ENCODE measurements at regions not wholly inside any gene's neighbourhood (a gene's known extent, or its start where the extent isn't known, plus 50 kb on each side); places are given as distances from the start of the nearest gene placed in this dataset.
"Not testable (repeated sequence)": the region's sequence is repeated elsewhere in the genome, so short reads cannot be mapped to it uniquely, and the experiment has no call there.

GRCh38 chr9:117643288-117643654 lies 60.9 kb upstream of the TLR4 start:
- TF ChIP-seq CTCF (IDR thresholded peaks at IDR 0.05; ENCODE audit: borderline replicate concordance, extremely low read depth, low read length, poor library complexity, severe bottlenecking) = no peak
- no peak for TF ChIP-seq EZH2 (IDR thresholded peaks at IDR 0.05; ENCODE audit: borderline replicate concordance, low read depth, low read length, severe bottlenecking)
- no peak for DNase-seq
- no peak overlapping the region for H2AFZ ChIP-seq (ENCODE audit: low read depth, low read length)

GRCh38 chr9:117642571-117643287 lies 61.5 kb upstream of the TLR4 start:
- not testable (repeated sequence) for H3K4me2 ChIP-seq (ENCODE audit: insufficient read depth, low read length); H3K36me3 ChIP-seq (ENCODE audit: insufficient read depth, low read length); H3K9ac ChIP-seq (ENCODE audit: low read depth, low read length); H2AFZ ChIP-seq (ENCODE audit: low read depth, low read length); H3K27ac ChIP-seq (ENCODE audit: low read length); DNase-seq; ATAC-seq (ENCODE audit: insufficient read depth, low read depth); H3K4me3 ChIP-seq (ENCODE audit: low read depth in 1 of 2, low read length in 2 of 2); H4K20me1 ChIP-seq (ENCODE audit: insufficient read depth, low read length); H3K9me3 ChIP-seq (ENCODE audit: insufficient read depth, low read length, severe bottlenecking); H3K79me2 ChIP-seq (ENCODE audit: insufficient read depth, low read length); H3K27me3 ChIP-seq (ENCODE audit: insufficient read depth, low read length, poor library complexity)
- H3K4me1 ChIP-seq (ENCODE audit: insufficient read depth, low read length) = peaks cover 14% of the 10 kb centered on the region

More at GRCh38 chr9:117643288-117643654, 60.9 kb upstream of the TLR4 start:
- Histone ChIP-seq H3K9me3 (ENCODE audit: insufficient read depth, low read length, severe bottlenecking) (no peaks in the 10 kb centered on the region), H3K79me2 (ENCODE audit: insufficient read depth, low read length) (no peaks in the 10 kb centered on the region), H3K9ac (ENCODE audit: low read depth, low read length) (no peak overlapping the region), H3K4me2 (ENCODE audit: insufficient read depth, low read length) (no peak overlapping the region), H3K4me1 (ENCODE audit: insufficient read depth, low read length) (peaks cover 14% of the 10 kb centered on the region), H3K27me3 (ENCODE audit: insufficient read depth, low read length, poor library complexity) (peaks cover 7% of the 10 kb centered on the region), H4K20me1 (ENCODE audit: insufficient read depth, low read length) (no peaks in the 10 kb centered on the region), H3K27ac (ENCODE audit: low read length) (no peak overlapping the region), H3K4me3 (ENCODE audit: low read depth in 1 of 2, low read length in 2 of 2) (no peak overlapping the region), H3K36me3 (ENCODE audit: insufficient read depth, low read length) (no peaks in the 10 kb centered on the region)
- no peak for ATAC-seq (ENCODE audit: insufficient read depth, low read depth)

GRCh38 chr9:117636681-117637080 lies 67.5 kb upstream of the TLR4 start:
- Histone ChIP-seq H3K79me2 (ENCODE audit: insufficient read depth, low read length) (no peaks in the 10 kb centered on the region), H3K4me3 (ENCODE audit: low read depth in 1 of 2, low read length in 2 of 2) (no peak overlapping the region), H3K36me3 (ENCODE audit: insufficient read depth, low read length) (no peaks in the 10 kb centered on the region), H2AFZ (ENCODE audit: low read depth, low read length) (no peak overlapping the region), H3K27ac (ENCODE audit: low read length) (no peak overlapping the region), H3K9ac (ENCODE audit: low read depth, low read length) (no peak overlapping the region), H4K20me1 (ENCODE audit: insufficient read depth, low read length) (no peaks in the 10 kb centered on the region), H3K4me2 (ENCODE audit: insufficient read depth, low read length) (no peak overlapping the region), H3K9me3 (ENCODE audit: insufficient read depth, low read length, severe bottlenecking) (no peaks in the 10 kb centered on the region), H3K4me1 (ENCODE audit: insufficient read depth, low read length) (no peaks in the 10 kb centered on the region; the same call in 1 of the 2 replicates), H3K27me3 (ENCODE audit: insufficient read depth, low read length, poor library complexity) (no peaks in the 10 kb centered on the region)
- ATAC-seq (ENCODE audit: insufficient read depth, low read depth) (no peak), DNase-seq (no peak)
- TF ChIP-seq CTCF (IDR thresholded peaks at IDR 0.05; ENCODE audit: borderline replicate concordance, extremely low read depth, low read length, poor library complexity, severe bottlenecking) (no peak), EZH2 (IDR thresholded peaks at IDR 0.05; ENCODE audit: borderline replicate concordance, low read depth, low read length, severe bottlenecking) (no peak)

- H3K27me3 ChIP-seq (ENCODE audit: insufficient read depth, low read length, poor library complexity) = no peaks in the 10 kb centered on the region
- no peaks in the 10 kb centered on the region for H3K79me2 ChIP-seq (ENCODE audit: insufficient read depth, low read length)
- no peak overlapping the region for H3K9ac ChIP-seq (ENCODE audit: low read depth, low read length)
- DNase-seq (no peak), ATAC-seq (ENCODE audit: insufficient read depth, low read depth) (no peak)
- no peak overlapping the region for H3K4me2 ChIP-seq (ENCODE audit: insufficient read depth, low read length)
- no peak overlapping the region for H3K4me3 ChIP-seq (ENCODE audit: low read depth in 1 of 2, low read length in 2 of 2)
- no peaks in the 10 kb centered on the region for H4K20me1 ChIP-seq (ENCODE audit: insufficient read depth, low read length)
- H3K36me3 ChIP-seq (ENCODE audit: insufficient read depth, low read length) = no peaks in the 10 kb centered on the region
- H2AFZ ChIP-seq (ENCODE audit: low read depth, low read length) = no peak overlapping the region
- H3K9me3 ChIP-seq (ENCODE audit: insufficient read depth, low read length, severe bottlenecking) = peaks cover 9% of the 10 kb centered on the region
- no peak overlapping the region for H3K27ac ChIP-seq (ENCODE audit: low read length)
- TF ChIP-seq CTCF (IDR thresholded peaks at IDR 0.05; ENCODE audit: borderline replicate concordance, extremely low read depth, low read length, poor library complexity, severe bottlenecking) = no peak
- TF ChIP-seq EZH2 (IDR thresholded peaks at IDR 0.05; ENCODE audit: borderline replicate concordance, low read depth, low read length, severe bottlenecking) = no peak
- H3K4me1 ChIP-seq (ENCODE audit: insufficient read depth, low read length) = no peaks in the 10 kb centered on the region
Measured at GRCh38 chr9:117625154-117625553, 79.0 kb upstream of the TLR4 start.
